ENCODE measurements at regions not wholly inside any gene's neighbourhood (a gene's known extent, or its start where the extent isn't known, plus 50 kb on each side); places are given as distances from the start of the nearest gene placed in this dataset.

DNA sequence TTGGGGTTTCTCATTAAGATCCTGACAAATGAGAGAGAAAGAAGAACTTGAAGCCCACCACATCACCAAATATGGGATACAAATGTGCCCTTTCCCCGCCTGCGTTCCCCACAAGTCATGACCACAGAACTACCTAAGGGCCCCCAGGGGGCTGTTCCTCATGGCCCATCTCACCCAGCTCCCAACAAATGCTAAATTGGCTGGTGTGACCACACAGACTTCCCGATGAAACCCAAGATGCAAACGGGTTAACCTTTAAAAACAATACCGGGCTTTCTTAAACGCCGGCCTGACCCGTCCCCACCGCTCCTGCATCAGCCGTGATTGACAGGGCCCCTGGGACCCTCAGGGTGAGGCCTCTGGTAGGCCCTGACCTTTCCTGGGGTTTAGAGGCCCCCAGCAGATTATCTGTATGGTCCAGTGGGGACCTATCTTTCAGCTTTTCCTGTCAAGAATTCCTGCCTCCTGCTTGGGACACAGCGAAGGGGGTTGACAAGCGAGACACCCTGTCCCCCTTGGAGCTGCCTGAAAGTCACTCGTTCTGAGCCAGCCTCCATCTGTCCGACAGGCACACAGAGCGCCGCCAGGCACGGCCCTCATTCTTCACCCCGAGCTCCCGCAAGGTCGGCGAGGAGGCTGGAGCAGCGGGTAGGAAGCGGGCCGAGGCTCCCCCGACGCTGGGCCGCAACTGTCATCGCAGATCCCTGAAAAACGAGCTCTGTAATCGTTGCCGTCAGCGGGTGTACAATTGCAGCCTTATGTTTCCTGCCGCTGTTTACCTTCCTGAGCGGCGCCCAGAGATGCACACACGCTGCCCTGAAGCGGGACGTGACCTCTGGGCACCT, 300.1 kb downstream of the FOXL1 start:
- no peak for TF ChIP-seq POLR2A (IDR thresholded peaks at IDR 0.05)
- TF ChIP-seq, protein P1, sequence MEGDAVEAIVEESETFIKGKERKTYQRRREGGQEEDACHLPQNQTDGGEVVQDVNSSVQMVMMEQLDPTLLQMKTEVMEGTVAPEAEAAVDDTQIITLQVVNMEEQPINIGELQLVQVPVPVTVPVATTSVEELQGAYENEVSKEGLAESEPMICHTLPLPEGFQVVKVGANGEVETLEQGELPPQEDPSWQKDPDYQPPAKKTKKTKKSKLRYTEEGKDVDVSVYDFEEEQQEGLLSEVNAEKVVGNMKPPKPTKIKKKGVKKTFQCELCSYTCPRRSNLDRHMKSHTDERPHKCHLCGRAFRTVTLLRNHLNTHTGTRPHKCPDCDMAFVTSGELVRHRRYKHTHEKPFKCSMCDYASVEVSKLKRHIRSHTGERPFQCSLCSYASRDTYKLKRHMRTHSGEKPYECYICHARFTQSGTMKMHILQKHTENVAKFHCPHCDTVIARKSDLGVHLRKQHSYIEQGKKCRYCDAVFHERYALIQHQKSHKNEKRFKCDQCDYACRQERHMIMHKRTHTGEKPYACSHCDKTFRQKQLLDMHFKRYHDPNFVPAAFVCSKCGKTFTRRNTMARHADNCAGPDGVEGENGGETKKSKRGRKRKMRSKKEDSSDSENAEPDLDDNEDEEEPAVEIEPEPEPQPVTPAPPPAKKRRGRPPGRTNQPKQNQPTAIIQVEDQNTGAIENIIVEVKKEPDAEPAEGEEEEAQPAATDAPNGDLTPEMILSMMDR (IDR thresholded peaks at IDR 0.05): no peak
